ENCODE measurements at regions not wholly inside any gene's neighbourhood (a gene's known extent, or its start where the extent isn't known, plus 50 kb on each side); places are given as distances from the start of the nearest gene placed in this dataset.

GRCh38 chr6:14280766-14281293 is 163.3 kb downstream of the CD83 start:
- no peaks in the 10 kb centered on the region for H3K27me3 ChIP-seq (ENCODE audit: control insufficient read depth, insufficient read depth, low read length)
- DNase-seq (ENCODE audit: low read depth, low spot score) (no peak), ATAC-seq (peak; percentile 71; the same call in 1 of the 2 replicates)
- BruUV-seq (replicated peaks) = no TSS peak
- no peaks in the 10 kb centered on the region for H3K36me3 ChIP-seq (ENCODE audit: control insufficient read depth, insufficient read depth, low read length)
- H3K4me1 ChIP-seq (ENCODE audit: control insufficient read depth, insufficient read depth, low read length) = no peaks in the 10 kb centered on the region; the same call in 1 of the 2 replicates
- H3K4me3 ChIP-seq (ENCODE audit: low read depth in 2 of 2, low read length in 2 of 2) = no peak overlapping the region
- ChIA-PET POLR2A (no interaction called here), CTCF (no interaction called here)
- H3K27ac ChIP-seq (ENCODE audit: low read length) = no peak overlapping the region
- no peak for TF ChIP-seq SIN3A (IDR thresholded peaks at IDR 0.05; ENCODE audit: borderline replicate concordance, insufficient read depth, low read depth, low read length)
- no peak for TF ChIP-seq TCF7L2 (IDR thresholded peaks at IDR 0.05; ENCODE audit: low read depth, low read length)
- peak; percentile 48; the same call in 1 of the 2 replicates for TF ChIP-seq CTCF (IDR thresholded peaks at IDR 0.05)
- no peak for TF ChIP-seq POLR2AphosphoS5 (IDR thresholded peaks at IDR 0.05; ENCODE audit: low read depth, low read length)
- no peak for TF ChIP-seq REST (IDR thresholded peaks at IDR 0.05; ENCODE audit: insufficient read depth in 1 of 2, low read depth in 2 of 2, low read length in 1 of 2)
- intact Hi-C loops (cut with micrococcal nuclease; ENCODE audit: unreplicated experiment) = no loop called here
- in situ Hi-C loops (cut with HindIII; ENCODE audit: low pct_unique_long_range_greater_than_20kb, low sequenced_read_pairs) = no loop called here
- no peaks in the 10 kb centered on the region for H3K9me3 ChIP-seq (ENCODE audit: control insufficient read depth, insufficient read depth, low read depth, low read length)

- in situ Hi-C loops (cut with HindIII; ENCODE audit: low pct_unique_long_range_greater_than_20kb, low sequenced_read_pairs) (no loop called here), intact Hi-C loops (cut with micrococcal nuclease; ENCODE audit: unreplicated experiment) (no loop called here)
- CTCF ChIA-PET = no interaction called here
- Histone ChIP-seq H3K27me3 (ENCODE audit: control insufficient read depth, insufficient read depth, low read length) (no peaks in the 10 kb centered on the region), H3K27ac (ENCODE audit: low read length) (no peak overlapping the region), H3K4me1 (ENCODE audit: control insufficient read depth, insufficient read depth, low read length) (no peaks in the 10 kb centered on the region; the same call in 1 of the 2 replicates), H3K9me3 (ENCODE audit: control insufficient read depth, insufficient read depth, low read depth, low read length) (no peaks in the 10 kb centered on the region), H3K4me3 (ENCODE audit: low read depth in 2 of 2, low read length in 2 of 2) (no peak overlapping the region), H3K36me3 (ENCODE audit: control insufficient read depth, insufficient read depth, low read length) (no peaks in the 10 kb centered on the region)
- POLR2A ChIA-PET = no interaction called here
- ATAC-seq = no peak
- TF ChIP-seq POLR2AphosphoS5 (IDR thresholded peaks at IDR 0.05; ENCODE audit: low read depth, low read length) (no peak), SIN3A (IDR thresholded peaks at IDR 0.05; ENCODE audit: borderline replicate concordance, insufficient read depth, low read depth, low read length) (no peak), REST (IDR thresholded peaks at IDR 0.05; ENCODE audit: insufficient read depth in 1 of 2, low read depth in 2 of 2, low read length in 1 of 2) (no peak), CTCF (IDR thresholded peaks at IDR 0.05) (no peak), TCF7L2 (IDR thresholded peaks at IDR 0.05; ENCODE audit: low read depth, low read length) (no peak)
- BruUV-seq (replicated peaks) = no TSS peak
- no peak for DNase-seq (ENCODE audit: low read depth, low spot score)
These were observed 164.5 kb downstream of the CD83 start for GRCh38 chr6:14281811-14282660.
